ENCODE measurements at regions not wholly inside any gene's neighbourhood (a gene's known extent, or its start where the extent isn't known, plus 50 kb on each side); places are given as distances from the start of the nearest gene placed in this dataset.
"Not testable (repeated sequence)": the region's sequence is repeated elsewhere in the genome, so short reads cannot be mapped to it uniquely, and the experiment has no call there.

DNA sequence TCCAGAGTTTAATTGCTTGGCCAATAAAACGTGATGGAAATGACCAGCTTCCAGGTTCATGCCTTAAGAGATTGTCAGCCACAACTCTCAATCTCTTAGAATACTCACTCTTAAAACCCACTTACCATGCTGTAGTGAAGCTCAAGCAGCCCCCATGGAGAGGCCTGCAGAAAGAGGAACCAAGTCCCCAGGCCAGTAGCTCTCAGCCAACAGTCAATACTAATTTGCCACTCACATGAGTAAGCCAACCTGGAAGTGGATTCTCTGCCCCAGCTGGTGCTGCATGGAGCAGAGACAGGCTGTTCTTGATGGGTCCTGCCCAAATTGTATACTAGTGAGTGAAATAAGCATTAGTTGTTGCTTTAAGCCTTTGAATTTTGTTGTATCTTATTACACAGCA is 155.9 kb downstream of the OXSM start:
- DNase-seq (ENCODE audit: low spot score) = no peak

DNA sequence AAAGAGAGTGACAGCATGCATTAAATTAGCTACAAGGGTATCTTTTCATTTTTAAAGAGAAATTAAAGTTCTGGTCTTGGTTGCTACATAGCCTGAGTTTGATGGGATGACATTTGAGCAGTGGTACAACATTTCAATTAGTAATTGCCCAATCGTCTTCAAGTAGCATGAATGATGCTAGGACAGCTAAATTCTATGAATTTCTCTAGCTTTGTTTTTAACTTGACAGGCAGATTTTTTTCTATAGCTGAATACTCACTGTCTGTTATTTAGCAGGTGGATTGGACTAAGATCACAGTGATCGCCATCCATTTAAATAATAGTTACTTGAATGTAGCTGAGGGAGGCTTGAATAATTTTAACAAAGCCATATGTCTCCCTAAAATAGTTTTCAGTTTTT is 162.2 kb downstream of the OXSM start:
- DNase-seq (ENCODE audit: low spot score) = no peak

DNA sequence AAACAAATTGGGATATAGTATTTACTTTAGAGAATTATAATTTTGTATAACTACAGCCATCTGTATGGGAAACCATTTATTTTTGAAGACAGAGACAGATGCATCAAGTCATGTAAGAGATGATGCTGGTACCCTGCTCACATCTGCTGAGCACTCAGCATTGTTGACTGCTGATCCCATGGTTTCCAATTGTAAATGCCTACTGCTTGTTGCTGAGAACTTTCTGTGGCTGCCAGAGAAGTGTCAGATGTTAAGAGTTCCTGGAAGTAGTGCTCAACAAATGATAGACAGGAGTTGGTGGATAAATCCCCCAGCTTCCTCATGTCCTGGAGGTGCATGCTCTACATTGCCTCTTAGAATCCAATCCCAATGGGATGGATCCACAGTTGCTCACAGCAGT is 167.1 kb downstream of the OXSM start:
- DNase-seq (ENCODE audit: low spot score) = no peak

DNA sequence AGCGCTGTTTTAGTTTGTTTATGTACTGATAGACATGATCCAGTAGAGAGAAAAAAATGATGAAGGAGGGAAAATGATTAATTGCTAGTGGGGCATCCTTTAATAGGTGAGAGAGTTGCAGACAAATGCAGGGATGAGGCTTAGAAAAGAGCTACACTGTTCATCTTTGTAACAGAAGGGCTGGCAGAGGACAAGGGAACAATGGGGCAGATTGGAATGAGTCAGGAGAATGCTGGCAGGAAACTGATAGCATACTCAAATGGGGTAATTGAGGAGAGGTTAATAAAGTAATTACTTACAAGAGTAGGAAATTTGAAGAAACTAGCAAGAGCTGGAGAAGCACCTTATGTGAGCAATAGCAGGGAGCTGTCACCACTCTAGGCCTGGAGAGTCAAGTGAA is 170.9 kb downstream of the OXSM start:
- no peak for DNase-seq (ENCODE audit: low spot score)

- no peak for DNase-seq (ENCODE audit: low spot score)
Observed at GRCh38 chr3:25962255-25962654, 172.4 kb downstream of the OXSM start.

DNA sequence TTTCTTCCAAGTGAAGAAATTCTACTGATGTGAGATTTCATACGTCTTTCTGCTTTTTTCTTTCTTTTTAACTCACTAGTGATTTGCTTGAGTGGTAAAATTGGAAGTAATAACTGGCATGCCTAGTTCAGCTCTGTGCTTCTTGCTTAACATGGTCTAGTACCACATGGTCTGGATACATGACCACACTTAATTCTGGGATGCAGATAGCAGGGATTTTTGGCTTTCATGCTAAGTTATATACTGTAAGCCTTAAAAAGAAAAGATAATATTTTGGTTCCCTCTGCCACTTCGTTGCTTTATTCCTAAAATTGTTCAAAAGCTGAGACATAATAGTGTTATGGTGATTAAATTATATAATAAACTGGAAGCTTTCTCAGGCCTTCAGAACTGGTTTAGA is 174.3 kb downstream of the OXSM start:
- DNase-seq (ENCODE audit: low spot score) = no peak

- DNase-seq (ENCODE audit: low spot score) = no peak
Observed at GRCh38 chr3:25967385-25967784, 177.5 kb downstream of the OXSM start.

DNA sequence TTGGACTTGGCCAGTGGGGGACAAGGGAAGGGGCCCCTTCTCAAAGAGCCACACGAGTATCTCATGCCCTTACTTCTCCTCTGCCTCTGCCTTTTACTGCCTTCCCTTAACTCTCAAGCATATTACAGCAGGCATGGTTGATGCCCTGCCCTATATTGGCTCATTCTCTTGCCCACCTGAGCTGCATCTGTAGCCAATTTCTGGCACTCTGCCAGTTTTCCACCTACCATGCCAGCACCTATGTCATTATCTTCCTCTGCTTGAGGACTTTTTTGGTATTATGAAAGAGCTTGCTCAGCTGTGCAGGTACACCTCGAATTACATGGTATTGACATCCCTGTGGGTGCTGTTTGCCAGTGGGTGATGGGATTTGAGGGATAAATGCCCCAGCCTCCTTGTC is 181.8 kb downstream of the OXSM start:
- no peak for DNase-seq (ENCODE audit: low spot score)

DNA sequence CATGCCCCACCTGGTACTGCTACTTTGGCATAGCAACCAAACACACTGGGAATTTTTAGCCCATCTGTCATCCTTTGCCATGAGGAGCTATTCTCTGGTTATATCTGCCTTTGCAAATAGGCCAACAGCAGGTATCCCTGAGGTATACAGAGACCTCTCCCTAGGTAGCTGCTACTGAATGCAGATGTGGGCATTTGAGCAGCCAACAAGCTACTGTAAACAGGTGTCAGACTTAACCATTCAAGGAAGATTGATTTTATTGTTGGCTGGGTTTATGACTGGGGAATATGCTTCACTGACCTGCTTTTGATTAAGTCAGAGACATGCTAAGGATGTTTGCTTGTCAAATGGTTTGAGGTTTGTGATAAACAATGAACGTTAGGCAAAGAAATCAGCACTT is 183.2 kb downstream of the OXSM start:
- DNase-seq (ENCODE audit: low spot score) = no peak

DNA sequence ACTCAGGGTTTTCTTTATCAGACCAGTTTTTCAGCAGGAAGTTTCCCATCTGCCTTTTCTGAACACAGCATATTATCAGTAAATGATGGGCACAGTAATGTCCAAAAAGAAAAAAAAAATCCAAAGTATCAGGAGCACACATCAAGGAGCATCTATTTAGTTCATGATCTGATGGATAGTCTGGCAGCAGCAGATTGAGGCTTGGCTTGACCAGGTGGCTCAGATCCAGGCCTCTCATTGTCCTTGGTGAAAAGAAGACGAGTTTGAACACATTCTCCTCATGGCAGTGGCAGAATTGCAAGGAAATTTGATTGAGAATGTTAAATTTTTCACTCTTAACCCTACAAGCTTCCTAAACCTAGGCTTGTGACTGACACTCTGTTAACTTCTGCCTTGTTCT is 192.9 kb downstream of the OXSM start:
- no peak for DNase-seq (ENCODE audit: low spot score)

- no peak for DNase-seq (ENCODE audit: low spot score)
Observed at GRCh38 chr3:25985621-25986020, 195.7 kb downstream of the OXSM start.

- DNase-seq (ENCODE audit: low spot score) = no peak
Observed at GRCh38 chr3:25992606-25993005, 202.7 kb downstream of the OXSM start.

DNA sequence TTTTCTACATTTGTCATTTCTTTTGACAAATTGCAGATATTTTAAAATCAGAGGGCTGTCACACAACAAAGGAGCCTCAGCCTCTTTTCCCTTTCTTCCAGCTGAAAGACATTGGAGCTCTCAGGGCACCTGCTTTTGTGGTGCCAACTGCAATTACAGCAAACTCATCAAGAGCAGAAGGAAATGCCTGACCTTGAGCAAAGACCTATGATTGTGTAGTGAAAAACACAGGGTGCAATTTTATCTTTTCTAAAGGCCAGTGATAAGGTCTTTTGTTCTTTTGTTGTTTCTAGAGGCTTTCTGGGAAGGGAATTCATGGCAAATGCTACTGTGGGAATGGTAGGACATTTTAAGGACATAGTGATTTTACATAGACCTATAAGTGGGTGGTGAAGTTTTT is 214.3 kb downstream of the OXSM start:
- no peak for DNase-seq (ENCODE audit: low spot score)

DNA sequence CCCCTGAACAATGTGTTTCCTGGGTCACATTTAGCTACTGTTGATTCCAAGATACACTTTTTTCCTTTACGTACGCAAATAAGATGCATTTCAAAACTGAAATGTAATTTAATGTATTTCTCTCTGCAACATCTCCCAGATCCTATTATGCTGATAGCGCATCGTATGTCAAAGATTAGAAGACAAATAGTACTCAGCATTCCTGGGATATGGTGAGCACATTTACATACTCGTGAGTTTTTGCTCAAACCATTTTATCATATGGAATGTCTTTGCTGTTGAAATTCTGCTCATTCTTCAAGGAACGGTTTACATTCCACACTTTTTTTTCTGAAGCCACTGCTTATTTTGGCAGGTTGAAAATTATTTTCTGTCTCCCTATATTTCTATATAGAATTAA is 221.4 kb downstream of the OXSM start:
- no peak for DNase-seq (ENCODE audit: low spot score)

DNA sequence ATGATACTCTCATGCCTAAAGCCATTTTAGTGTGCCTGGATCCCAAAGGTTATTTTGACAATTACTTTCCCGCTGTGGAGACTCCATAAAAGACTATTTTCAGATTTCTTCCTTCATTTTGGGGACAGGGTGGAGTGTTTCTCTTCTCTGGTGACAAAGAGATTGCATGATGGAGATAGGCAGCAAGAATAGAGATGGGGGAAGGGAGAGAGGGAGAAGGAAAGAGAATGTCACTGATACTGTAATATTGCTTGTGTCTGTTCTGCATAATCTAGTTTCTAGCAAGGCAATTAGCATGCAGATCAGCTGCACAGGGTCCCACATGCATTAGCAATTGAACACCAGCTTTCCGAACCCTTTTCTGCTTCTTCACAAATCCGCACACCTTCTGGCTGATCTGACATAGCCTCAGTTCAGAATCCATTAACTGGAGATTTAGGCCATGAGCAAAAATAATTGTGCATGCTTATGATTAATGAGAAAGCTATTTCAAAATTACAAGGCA is 222.4 kb downstream of the OXSM start:
- DNase-seq (ENCODE audit: low spot score) = no peak

DNA sequence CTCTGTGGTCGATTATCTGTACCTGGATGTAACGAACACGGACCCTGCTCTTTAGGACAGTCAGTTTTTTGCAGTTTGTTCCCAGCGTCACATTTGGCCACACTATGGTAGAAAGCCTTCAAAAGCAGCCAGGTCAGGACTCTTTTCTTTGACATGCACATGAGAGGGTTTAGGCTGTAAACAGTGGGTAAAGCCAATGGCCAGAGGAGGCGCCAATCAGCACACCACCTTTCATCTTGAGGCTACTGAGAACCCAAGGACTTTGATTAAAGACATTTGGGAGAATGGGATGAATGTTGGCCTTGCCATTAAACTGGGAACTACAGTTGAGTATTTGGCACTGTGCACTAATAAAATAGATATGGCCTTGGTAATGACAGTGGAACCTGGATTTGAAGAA is 225.9 kb downstream of the OXSM start:
- no peak for DNase-seq (ENCODE audit: low spot score)

- no peak for DNase-seq (ENCODE audit: low spot score)
Observed at GRCh38 chr3:26018889-26019288, 229.0 kb downstream of the OXSM start.

DNA sequence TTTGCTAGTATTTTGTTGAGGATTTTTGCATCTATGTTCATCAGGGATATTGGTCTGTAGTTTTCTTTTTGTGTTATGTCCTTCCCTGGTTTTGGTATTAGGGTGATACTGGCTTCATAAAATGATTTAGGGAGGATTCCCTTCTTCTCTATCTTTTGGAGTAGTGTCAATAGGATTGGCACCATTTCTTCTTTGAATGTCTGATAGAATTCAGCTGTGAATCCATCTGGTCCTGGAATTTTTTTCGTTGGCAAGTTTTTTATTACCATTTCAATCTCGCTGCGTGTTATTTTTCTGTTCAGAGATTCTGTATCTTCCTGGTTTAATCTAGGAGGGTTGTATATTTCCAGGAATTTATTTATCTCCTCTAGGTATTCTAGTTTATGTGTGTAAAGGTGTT is 234.3 kb downstream of the OXSM start:
- DNase-seq (ENCODE audit: low spot score) = not testable (repeated sequence)

DNA sequence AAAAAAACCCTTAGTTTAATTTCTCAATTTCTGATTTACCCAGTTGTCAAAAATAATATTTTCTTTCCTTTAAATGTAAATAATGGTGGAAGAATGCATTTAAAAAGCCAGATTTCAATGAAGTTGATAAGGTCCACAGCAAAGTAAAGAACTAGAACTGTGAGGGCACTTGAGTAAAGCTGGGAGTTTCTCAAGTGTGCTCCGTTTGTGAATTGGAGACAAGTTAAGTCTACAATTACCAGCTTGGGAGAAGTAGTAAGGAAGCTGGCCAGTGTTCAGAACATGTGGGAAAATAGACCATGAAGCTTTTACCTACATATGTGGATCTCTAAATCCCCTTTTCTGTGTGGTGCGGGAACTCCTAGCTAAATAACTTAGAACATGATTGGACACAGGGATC is 239.4 kb downstream of the OXSM start:
- DNase-seq (ENCODE audit: low spot score) = no peak

- DNase-seq (ENCODE audit: low spot score) = not testable (repeated sequence)
Observed at GRCh38 chr3:26042126-26042525, 252.2 kb downstream of the OXSM start.

- no peak for DNase-seq (ENCODE audit: low spot score)
Observed at GRCh38 chr3:26049951-26050350, 260.1 kb downstream of the OXSM start.

DNA sequence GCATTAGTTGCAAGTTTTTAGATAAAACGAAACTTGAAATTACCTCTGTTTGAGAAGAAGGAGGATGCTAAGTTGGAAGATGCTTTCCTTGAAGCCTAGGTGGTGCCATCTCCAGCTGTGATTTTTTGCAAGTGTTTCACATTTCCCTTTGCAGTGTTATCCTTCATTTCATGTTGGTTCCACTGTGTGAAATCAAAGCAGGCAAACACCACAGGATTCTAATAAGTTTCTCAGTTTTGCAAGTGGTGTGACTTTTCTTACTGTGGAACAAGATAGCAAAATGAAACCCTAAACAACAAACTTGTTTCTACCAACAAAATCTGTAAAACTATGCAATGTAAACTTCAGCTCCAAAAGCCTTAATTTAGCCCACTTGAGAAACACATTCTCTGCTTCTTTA is 260.9 kb downstream of the OXSM start:
- no peak for DNase-seq (ENCODE audit: low spot score)

GRCh38 chr3:26058901-26059321 is 269.0 kb downstream of the OXSM start:
- no peak for DNase-seq (ENCODE audit: low spot score)

- no peak for DNase-seq (ENCODE audit: low spot score)
Observed at GRCh38 chr3:26061947-26062346, 272.1 kb downstream of the OXSM start.

DNA sequence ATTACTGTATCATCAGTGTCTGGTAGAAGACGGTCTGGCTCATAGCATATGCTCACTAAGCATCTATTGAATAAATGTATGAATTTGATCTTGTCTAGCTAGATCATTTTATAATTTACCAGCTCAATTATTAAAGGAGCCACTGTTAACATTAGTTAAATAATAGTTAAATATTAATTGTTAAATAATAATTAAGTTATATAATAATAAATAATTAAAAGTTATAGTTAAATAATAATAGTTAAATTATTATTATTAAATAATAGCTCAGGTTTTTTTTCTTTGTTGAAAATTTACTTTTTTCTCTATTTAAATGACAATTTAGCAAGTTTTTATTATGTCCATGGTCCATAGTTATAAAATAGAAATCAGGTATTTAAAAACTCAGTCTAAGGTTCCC is 274.4 kb downstream of the OXSM start:
- DNase-seq (ENCODE audit: low spot score) = no peak
